H9 (cell line): ENCODE measurements at regions not wholly inside any gene's neighbourhood (a gene's known extent, or its start where the extent isn't known, plus 50 kb on each side); places are given as distances from the start of the nearest gene placed in this dataset.

Experiments used
- DNase-seq: peaks from one replicate; pipeline ENCODE4 v3.0.0-alpha.2; 2017
- H2AFZ ChIP-seq: one replicate; pipeline ENCODE4 v1.6.1; 2013; ENCODE audit warnings: mild to moderate bottlenecking, low read length, control low read depth, moderate library complexity
- H2AK5ac ChIP-seq: 2 replicates; pipeline ENCODE4 v1.6.1; 2013; ENCODE audit warnings: low read length, control low read depth, mixed read lengths; ENCODE audit not compliant: insufficient read length
- H2BK120ac ChIP-seq: one replicate; pipeline ENCODE4 v1.6.1; 2013; ENCODE audit warnings: low read depth, mild to moderate bottlenecking, low read length, control low read depth, inconsistent platforms; ENCODE audit not compliant: poor library complexity, severe bottlenecking
- H2BK12ac ChIP-seq: 2 replicates; pipeline ENCODE4 v1.6.1; 2013; ENCODE audit warnings: low read length, control low read depth, mixed read lengths, low read depth; ENCODE audit not compliant: insufficient read length
- H2BK15ac ChIP-seq: 2 replicates; pipeline ENCODE4 v1.6.1; 2013; ENCODE audit warnings: low read depth, low read length, control low read depth
- H2BK20ac ChIP-seq: one replicate; pipeline ENCODE4 v1.6.1; 2013; ENCODE audit warnings: low read depth, mild to moderate bottlenecking, low read length, control low read depth, inconsistent platforms; ENCODE audit not compliant: poor library complexity, severe bottlenecking
- H2BK5ac ChIP-seq: 2 replicates; pipeline ENCODE4 v1.6.1; 2013; ENCODE audit warnings: low read length, control low read depth, mixed read lengths; ENCODE audit not compliant: insufficient read length
- H3K14ac ChIP-seq: 2 replicates; pipeline ENCODE4 v1.6.1; 2013; ENCODE audit warnings: low read length, control low read depth; ENCODE audit not compliant: insufficient read depth
- H3K18ac ChIP-seq: 2 replicates; pipeline ENCODE4 v1.6.1; 2013; ENCODE audit warnings: low read depth, mild to moderate bottlenecking, mixed read lengths, low read length, control low read depth; ENCODE audit not compliant: insufficient read length
- H3K23ac ChIP-seq: 2 replicates; pipeline ENCODE4 v1.6.1; 2013; ENCODE audit warnings: low read length, control low read depth, mixed read lengths, low read depth; ENCODE audit not compliant: insufficient read length
- H3K23me2 ChIP-seq: 2 replicates; pipeline ENCODE4 v1.6.1; 2013; ENCODE audit warnings: low read depth, mild to moderate bottlenecking, mixed read lengths, low read length, control low read depth; ENCODE audit not compliant: insufficient read length, poor library complexity, severe bottlenecking
- H3K27ac ChIP-seq: 2 replicates; pipeline ENCODE4 v1.5.1; 2013; ENCODE audit warnings: low read length, control low read depth, mixed read lengths, low read depth; ENCODE audit not compliant: insufficient read length
- H3K27me3 ChIP-seq: 2 replicates; pipeline ENCODE4 v1.6.1; 2013; ENCODE audit warnings: low read length, control low read depth, inconsistent platforms; ENCODE audit not compliant: insufficient read depth
- H3K4ac ChIP-seq: 2 replicates; pipeline ENCODE4 v1.6.1; 2013; ENCODE audit warnings: low read depth, mild to moderate bottlenecking, control low read depth, inconsistent platforms, low read length, moderate library complexity
- H3K4me1 ChIP-seq: 2 replicates; pipeline ENCODE4 v1.6.1; 2013; ENCODE audit warnings: low read length, control low read depth, inconsistent platforms; ENCODE audit not compliant: insufficient read depth
- H3K4me2 ChIP-seq: 2 replicates; pipeline ENCODE4 v1.6.1; 2013; ENCODE audit warnings: low read length, control low read depth, mixed read lengths; ENCODE audit not compliant: insufficient read length, insufficient read depth
- H3K56ac ChIP-seq: 2 replicates; pipeline ENCODE4 v1.6.1; 2013; ENCODE audit warnings: low read depth, mild to moderate bottlenecking, mixed read lengths, low read length, control low read depth; ENCODE audit not compliant: insufficient read length
- H3K79me1 ChIP-seq: 2 replicates; pipeline ENCODE4 v1.6.1; 2013; ENCODE audit warnings: low read depth, mild to moderate bottlenecking, moderate library complexity, low read length, control low read depth, inconsistent platforms; ENCODE audit not compliant: insufficient read depth, poor library complexity, severe bottlenecking
- H3K79me2 ChIP-seq: 2 replicates; pipeline ENCODE4 v1.6.1; 2013; ENCODE audit warnings: low read length, control low read depth, inconsistent platforms; ENCODE audit not compliant: insufficient read depth
- H3K9ac ChIP-seq: 2 replicates; pipeline ENCODE4 v1.6.1; 2013; ENCODE audit warnings: low read length, control low read depth, mixed read lengths; ENCODE audit not compliant: insufficient read length; ENCODE audit errors: extremely low read depth
- H3K9me3 ChIP-seq: one replicate; pipeline ENCODE4 v1.6.1; 2013; ENCODE audit warnings: low read depth, low read length, inconsistent platforms; ENCODE audit not compliant: control insufficient read depth
- H3T11ph ChIP-seq: one replicate; pipeline ENCODE4 v1.6.1; 2013; ENCODE audit warnings: mild to moderate bottlenecking, low read length, control low read depth, inconsistent platforms
- H4K20me1 ChIP-seq: one replicate; pipeline ENCODE4 v1.6.1; 2013; ENCODE audit not compliant: control insufficient read depth, insufficient read length, insufficient read depth
- H4K5ac ChIP-seq: 2 replicates; pipeline ENCODE4 v1.6.1; 2013; ENCODE audit warnings: low read depth, mild to moderate bottlenecking, mixed read lengths, low read length, control low read depth; ENCODE audit not compliant: insufficient read length
- H4K8ac ChIP-seq: replicated peaks from 2 replicates; pipeline ENCODE4 v1.6.1; 2013; ENCODE audit warnings: low read length, control low read depth, mixed read lengths, low read depth; ENCODE audit not compliant: insufficient read length
- H4K91ac ChIP-seq: 2 replicates; pipeline ENCODE4 v1.6.1; 2013; ENCODE audit warnings: low read depth, mild to moderate bottlenecking, moderate library complexity, mixed read lengths, low read length, control low read depth; ENCODE audit not compliant: insufficient read length
- H3K27ac Mint-ChIP-seq, 3 experiments: 2 replicates in 2 of 3; 3 replicates in 1 of 3; pipeline ENCODE4 v1.8.0; 2020 to 2021; ENCODE audit warnings: mixed read lengths in 3 of 3, mild to moderate bottlenecking in 1 of 3, moderate library complexity in 1 of 3
- H3K27me3 Mint-ChIP-seq: 2 replicates; pipeline ENCODE4 v1.8.0; 2021; ENCODE audit warnings: low read depth, mild to moderate bottlenecking, moderate library complexity, mixed read lengths
- H3K36me3 Mint-ChIP-seq, 3 experiments: 2 replicates in 2 of 3; 3 replicates in 1 of 3; pipeline ENCODE4 v1.8.0; 2020 to 2021; ENCODE audit warnings: low read depth in 3 of 3, mixed read lengths in 3 of 3; ENCODE audit not compliant: insufficient read depth in 1 of 3
- H3K4me1 Mint-ChIP-seq, 2 experiments: 2 replicates each; pipeline ENCODE4 v1.8.0; 2020; ENCODE audit warnings: mixed read lengths in 2 of 2
- H3K4me3 Mint-ChIP-seq, 2 experiments: 2 replicates in 1 of 2; 3 replicates in 1 of 2; pipeline ENCODE4 v1.8.0; 2020 to 2021; ENCODE audit warnings: mild to moderate bottlenecking in 2 of 2, mixed read lengths in 2 of 2, moderate library complexity in 1 of 2
- H3K9me3 Mint-ChIP-seq, 2 experiments: 2 replicates in 1 of 2; 3 replicates in 1 of 2; pipeline ENCODE4 v1.8.0; 2020; ENCODE audit warnings: mild to moderate bottlenecking in 2 of 2, mixed read lengths in 2 of 2, moderate library complexity in 1 of 2
- CTCF ChIP-seq: fragments of 200-600 bp; sonication (generic); conservative IDR thresholded peaks from 3 replicates; pipeline ENCODE4 v1.8.0; 2021; ENCODE audit warnings: antibody characterized with exemption, mild to moderate bottlenecking
- WGBS: extraction: QIAGEN DNeasy Blood & Tissue Kit; methylation state at CpG from one replicate; pipeline ENCODE4 v1.1.7; 2013; ENCODE audit warnings: missing lambda C conversion rate, low lambda C conversion rate, mixed read lengths; ENCODE audit not compliant: insufficient read length; ENCODE audit errors: extremely low coverage; 5-methylcytosine and 5-hydroxymethylcytosine counted together

- Histone ChIP-seq H3K27me3 (peaks cover 67% of the 10 kb centered on the region; the same call in 1 of the 2 replicates), H3K79me2 (no peaks in the 10 kb centered on the region), H4K8ac (no peak overlapping the region), H2BK120ac (no peak overlapping the region), H3K23me2 (no peaks in the 10 kb centered on the region), H3K14ac (no peak overlapping the region), H3K23ac (no peak overlapping the region), H2BK20ac (no peak overlapping the region), H2BK5ac (no peak overlapping the region), H2AFZ (no peak overlapping the region), H3K4me1 (no peaks in the 10 kb centered on the region), H2BK12ac (no peak overlapping the region), H4K91ac (no peak overlapping the region), H3K4me2 (no peak overlapping the region), H3K4ac (no peak overlapping the region), H3K56ac (no peak overlapping the region), H3T11ph (no peak overlapping the region), H3K27ac (no peak overlapping the region), H3K9me3 (no peaks in the 10 kb centered on the region), H2BK15ac (no peak overlapping the region), H2AK5ac (no peak overlapping the region), H4K20me1 (no peaks in the 10 kb centered on the region), H3K79me1 (no peaks in the 10 kb centered on the region), H4K5ac (no peak overlapping the region), H3K18ac (no peak overlapping the region), H3K9ac (no peak overlapping the region)
- Mint-ChIP-seq H3K36me3 (no peaks in the 10 kb centered on the region), H3K4me1 (peaks cover 6 to 8% of the 10 kb centered on the region in 2 experiments; a peak in 2 of 4 replicates), H3K27ac (no peak overlapping the region), H3K4me3 (no peak overlapping the region), H3K9me3 (no peaks in the 10 kb centered on the region), H3K27me3 (peaks cover 93% of the 10 kb centered on the region)
- WGBS = no CpG with 5 or more reads among the region's 4 CpGs
- no peak for DNase-seq
- no peak for TF ChIP-seq CTCF
Observed at GRCh38 chr22:22039286-22040074, 56.9 kb upstream of the TOP3B start.
